ENCODE measurements at regions not wholly inside any gene's neighbourhood (a gene's known extent, or its start where the extent isn't known, plus 50 kb on each side); places are given as distances from the start of the nearest gene placed in this dataset.

- ChIA-PET POLR2A (interaction anchor here (0.6 kb wide), 1 partner anchor 282 kb away, joined by 4 read pairs; no protein-coding TSS in a partner anchor), CTCF (interaction anchor here (1.3 to 1.5 kb wide), 2 partner anchors 136 to 155 kb away, joined by 4 read pairs; no protein-coding TSS in a partner anchor)
- Histone ChIP-seq H3K36me3 (ENCODE audit: control insufficient read depth in 2 of 2, insufficient read depth in 1 of 2, low read length in 2 of 2) (no peaks in the 10 kb centered on the region), H3K27ac (ENCODE audit: extremely low read depth, low read depth, low read length) (no peak overlapping the region), H3K4me3 (ENCODE audit: low read depth, low read length) (no peak overlapping the region), H3K9me3 (ENCODE audit: control insufficient read depth, insufficient read depth, low read depth, low read length) (no peaks in the 10 kb centered on the region), H3K4me1 (ENCODE audit: control insufficient read depth, insufficient read depth, low read length) (no peaks in the 10 kb centered on the region)
- TF ChIP-seq ZNF311 (tag by site-specific recombination; IDR thresholded peaks at IDR 0.05; ENCODE audit: borderline replicate concordance) (no peak), OVOL3 (tag by site-specific recombination; IDR thresholded peaks at IDR 0.05) (no peak), ZFP41 (tag by site-specific recombination; IDR thresholded peaks at IDR 0.05; ENCODE audit: borderline replicate concordance) (no peak), ZNF302 (tag by site-specific recombination; IDR thresholded peaks at IDR 0.05; ENCODE audit: low read depth) (no peak), PBX3 (CRISPR knock-in tag; IDR thresholded peaks at IDR 0.05) (no peak), ZNF335 (tag by site-specific recombination; conservative IDR thresholded peaks at IDR 0.05) (no peak), ZNF48 (tag by site-specific recombination; IDR thresholded peaks at IDR 0.05) (no peak), ZNF146 (tag by site-specific recombination; IDR thresholded peaks at IDR 0.05) (no peak), PRDM2 (tag by site-specific recombination; IDR thresholded peaks at IDR 0.05; ENCODE audit: borderline replicate concordance) (no peak), ZNF792 (tag by site-specific recombination; IDR thresholded peaks at IDR 0.05) (no peak), ZNF366 (tag by site-specific recombination; conservative IDR thresholded peaks at IDR 0.05) (no peak), ZNF292 (tag by site-specific recombination; IDR thresholded peaks at IDR 0.05; ENCODE audit: borderline replicate concordance, low read depth) (no peak), ZBTB26 (tag by site-specific recombination; optimal IDR thresholded peaks at IDR 0.05) (no peak), PRDM10 (tag by site-specific recombination; IDR thresholded peaks at IDR 0.05) (no peak), WT1 (tag by site-specific recombination; IDR thresholded peaks at IDR 0.05) (no peak), ZNF23 (tag by site-specific recombination; IDR thresholded peaks at IDR 0.05; ENCODE audit: borderline replicate concordance) (no peak), ZNF155 (tag by site-specific recombination; IDR thresholded peaks at IDR 0.05) (no peak)
These were observed 87.7 kb upstream of the CRHR1 start for GRCh38 chr17:45696442-45696841.

Data from HEK293 (cell line).